Activated naive CD4-positive, alpha-beta T cell treated with anti-CD3 and anti-CD28 coated beads, Interleukin-2, amount 50 U/mL, for 72 hours (primary cell): ENCODE measurements at regions not wholly inside any gene's neighbourhood (a gene's known extent, or its start where the extent isn't known, plus 50 kb on each side); places are given as distances from the start of the nearest gene placed in this dataset.

Experiments used
- ATAC-seq, 2 donors: fragments of 150-1000 bp; cut with Tn5 transposase; 2 replicates each; pipeline ENCODE4 v1.10.0; 2021; ENCODE audit warnings: mild to moderate bottlenecking in 2 of 2, moderate library complexity in 2 of 2
- DNase-seq, 2 donors: peaks; one replicate each; pipeline ENCODE4 v3.0.0; 2021 to 2022; ENCODE audit warnings: low spot score in 2 of 2
- H3K27ac Mint-ChIP-seq, 2 donors: one replicate each; pipeline ENCODE4 v1.8.0; 2022; ENCODE audit warnings: mild to moderate bottlenecking in 2 of 2, mixed read lengths in 2 of 2
- H3K36me3 Mint-ChIP-seq, 2 donors: one replicate each; pipeline ENCODE4 v1.8.0; 2022; ENCODE audit warnings: mixed read lengths in 2 of 2
- H3K9me3 Mint-ChIP-seq, 2 donors: one replicate each; pipeline ENCODE4 v1.8.0; 2022; ENCODE audit warnings: mixed read lengths in 2 of 2

GRCh38 chrX:39504227-39504626 is 593.5 kb downstream of the BCOR start:
- DNase-seq (no peak), ATAC-seq (no peak)
- no peaks in the 10 kb centered on the region for H3K9me3 Mint-ChIP-seq
- H3K36me3 Mint-ChIP-seq: no peaks in the 10 kb centered on the region
- no peak overlapping the region for H3K27ac Mint-ChIP-seq

GRCh38 chrX:39504850-39505259 is 592.9 kb downstream of the BCOR start:
- peaks cover 0 to 6% of the 10 kb centered on the region in 2 donors for H3K36me3 Mint-ChIP-seq
- ATAC-seq (no peak), DNase-seq (no peak)
- no peaks in the 10 kb centered on the region for H3K9me3 Mint-ChIP-seq
- H3K27ac Mint-ChIP-seq: no peak overlapping the region

- H3K9me3 Mint-ChIP-seq: no peaks in the 10 kb centered on the region
- ATAC-seq: no peak
- DNase-seq: no peak
- no peak overlapping the region for H3K27ac Mint-ChIP-seq
- peaks cover 0 to 12% of the 10 kb centered on the region in 2 donors for H3K36me3 Mint-ChIP-seq
Measured at GRCh38 chrX:39506131-39506530, 591.6 kb downstream of the BCOR start.

GRCh38 chrX:39507034-39507433 is 590.7 kb downstream of the BCOR start:
- Mint-ChIP-seq H3K9me3 (no peaks in the 10 kb centered on the region), H3K36me3 (peaks cover 0 to 12% of the 10 kb centered on the region in 2 donors), H3K27ac (no peak overlapping the region)
- no peak for DNase-seq
- no peak for ATAC-seq

GRCh38 chrX:39507617-39508299 is 590.0 kb downstream of the BCOR start:
- no peak for DNase-seq

GRCh38 chrX:39508300-39508692 is 589.5 kb downstream of the BCOR start:
- H3K36me3 Mint-ChIP-seq: peaks cover 0 to 12% of the 10 kb centered on the region in 2 donors
- no peaks in the 10 kb centered on the region for H3K9me3 Mint-ChIP-seq
- DNase-seq: no peak
- ATAC-seq: peak in 1 of 2 donors; percentile 96
- no peak overlapping the region for H3K27ac Mint-ChIP-seq

More at GRCh38 chrX:39507617-39508299, 590.0 kb downstream of the BCOR start:
- Mint-ChIP-seq H3K36me3 (peaks cover 0 to 12% of the 10 kb centered on the region in 2 donors), H3K27ac (no peak overlapping the region), H3K9me3 (no peaks in the 10 kb centered on the region)
- no peak for ATAC-seq

- peak overlapping the region in 1 of 2 donors; percentile 48 for H3K27ac Mint-ChIP-seq
- peaks cover 0 to 12% of the 10 kb centered on the region in 2 donors for H3K36me3 Mint-ChIP-seq
- no peaks in the 10 kb centered on the region for H3K9me3 Mint-ChIP-seq
- ATAC-seq (no peak), DNase-seq (no peak)
Measured at GRCh38 chrX:39509157-39509556, 588.6 kb downstream of the BCOR start.

- Mint-ChIP-seq H3K36me3 (peaks cover 0 to 12% of the 10 kb centered on the region in 2 donors), H3K9me3 (no peaks in the 10 kb centered on the region), H3K27ac (no peak overlapping the region)
- DNase-seq (no peak), ATAC-seq (no peak)
Measured at GRCh38 chrX:39513836-39514235, 583.9 kb downstream of the BCOR start.

- no peaks in the 10 kb centered on the region for H3K9me3 Mint-ChIP-seq
- no peak for ATAC-seq
- no peak overlapping the region for H3K27ac Mint-ChIP-seq
- no peak for DNase-seq
- peaks cover 0 to 7% of the 10 kb centered on the region in 2 donors for H3K36me3 Mint-ChIP-seq
Measured at GRCh38 chrX:39514801-39515200, 583.0 kb downstream of the BCOR start.

GRCh38 chrX:39516427-39516841 is 581.3 kb downstream of the BCOR start:
- DNase-seq (no peak), ATAC-seq (no peak)
- H3K9me3 Mint-ChIP-seq: no peaks in the 10 kb centered on the region
- no peaks in the 10 kb centered on the region for H3K36me3 Mint-ChIP-seq
- no peak overlapping the region for H3K27ac Mint-ChIP-seq

GRCh38 chrX:39518476-39519029 is 579.2 kb downstream of the BCOR start:
- peaks cover 0 to 2% of the 10 kb centered on the region in 2 donors for H3K36me3 Mint-ChIP-seq
- H3K9me3 Mint-ChIP-seq: no peaks in the 10 kb centered on the region
- no peak for DNase-seq
- no peak for ATAC-seq
- H3K27ac Mint-ChIP-seq: no peak overlapping the region

GRCh38 chrX:39519030-39519488 is 578.7 kb downstream of the BCOR start:
- Mint-ChIP-seq H3K27ac (no peak overlapping the region), H3K36me3 (peaks cover 0 to 4% of the 10 kb centered on the region in 2 donors), H3K9me3 (no peaks in the 10 kb centered on the region)
- ATAC-seq (no peak), DNase-seq (no peak)

GRCh38 chrX:39519566-39520301 is 578.0 kb downstream of the BCOR start:
- no peaks in the 10 kb centered on the region for H3K9me3 Mint-ChIP-seq
- ATAC-seq (no peak), DNase-seq (no peak)
- no peak overlapping the region for H3K27ac Mint-ChIP-seq
- H3K36me3 Mint-ChIP-seq: peaks cover 0 to 4% of the 10 kb centered on the region in 2 donors

- DNase-seq (no peak), ATAC-seq (no peak)
- no peak overlapping the region for H3K27ac Mint-ChIP-seq
- peaks cover 0 to 4% of the 10 kb centered on the region in 2 donors for H3K9me3 Mint-ChIP-seq
- H3K36me3 Mint-ChIP-seq: peaks cover 0 to 4% of the 10 kb centered on the region in 2 donors
Measured at GRCh38 chrX:39525758-39526157, 572.0 kb downstream of the BCOR start.

- Mint-ChIP-seq H3K9me3 (peaks cover 0 to 4% of the 10 kb centered on the region in 2 donors), H3K36me3 (peaks cover 0 to 7% of the 10 kb centered on the region in 2 donors), H3K27ac (no peak overlapping the region)
- ATAC-seq (no peak), DNase-seq (no peak)
Measured at GRCh38 chrX:39527025-39527424, 570.7 kb downstream of the BCOR start.

- H3K36me3 Mint-ChIP-seq: peaks cover 0 to 11% of the 10 kb centered on the region in 2 donors
- ATAC-seq (no peak), DNase-seq (no peak)
- no peak overlapping the region for H3K27ac Mint-ChIP-seq
- H3K9me3 Mint-ChIP-seq: peaks cover 4% of the 10 kb centered on the region in 2 donors
Measured at GRCh38 chrX:39528161-39528916, 569.4 kb downstream of the BCOR start.

- no peak for DNase-seq
- Mint-ChIP-seq H3K27ac (peak overlapping the region; percentile 5 to 12), H3K9me3 (peaks cover 0 to 9% of the 10 kb centered on the region in 2 donors), H3K36me3 (peaks cover 0 to 7% of the 10 kb centered on the region in 2 donors)
- ATAC-seq: no peak
Measured at GRCh38 chrX:39532761-39533160, 565.0 kb downstream of the BCOR start.
